ENCODE measurements at regions not wholly inside any gene's neighbourhood (a gene's known extent, or its start where the extent isn't known, plus 50 kb on each side); places are given as distances from the start of the nearest gene placed in this dataset.

- DNase-seq (ENCODE audit: low read depth), result no peak
- no peak for TF ChIP-seq CTCF (IDR thresholded peaks at IDR 0.05; ENCODE audit: insufficient read depth, low read depth, low read length, missing control alignments)
- no peak overlapping the region for H3K4me3 ChIP-seq (ENCODE audit: low read length)
These were observed 835.7 kb downstream of the DCDC2C start for GRCh38 chr2:4539121-4539520.

- no peak overlapping the region for H3K4me3 ChIP-seq (ENCODE audit: low read length)
- TF ChIP-seq CTCF (IDR thresholded peaks at IDR 0.05; ENCODE audit: insufficient read depth, low read depth, low read length, missing control alignments), result no peak
- no peak for DNase-seq (ENCODE audit: low read depth)
These were observed 846.4 kb downstream of the DCDC2C start for GRCh38 chr2:4549666-4550210.

- no peak for TF ChIP-seq CTCF (IDR thresholded peaks at IDR 0.05; ENCODE audit: insufficient read depth, low read depth, low read length, missing control alignments)
- H3K4me3 ChIP-seq (ENCODE audit: low read length), result no peak overlapping the region
- DNase-seq (ENCODE audit: low read depth), result no peak
These were observed 848.5 kb downstream of the DCDC2C start for GRCh38 chr2:4551691-4552474.

DNA sequence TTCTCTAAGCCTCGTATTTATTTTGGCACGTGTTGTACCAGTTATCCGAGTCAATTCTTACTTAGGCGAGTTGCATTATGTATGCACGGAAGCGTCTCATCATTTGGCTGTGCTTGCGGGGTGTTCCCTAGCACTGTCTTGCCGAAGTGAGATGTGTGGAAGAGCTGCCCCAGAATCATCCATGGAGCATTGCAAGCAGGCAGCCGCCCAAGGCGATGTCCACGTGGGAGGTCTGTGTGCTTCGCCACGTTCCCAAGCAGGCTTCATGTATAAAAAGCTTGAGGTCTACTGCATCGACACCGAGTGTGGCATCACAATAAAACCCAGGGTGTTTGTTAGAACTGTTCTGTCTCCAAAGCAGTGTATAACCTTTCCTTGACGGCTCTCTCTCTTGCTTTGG is 849.9 kb downstream of the DCDC2C start:
- no peak for DNase-seq (ENCODE audit: low read depth)
- no peak overlapping the region for H3K4me3 ChIP-seq (ENCODE audit: low read length)
- TF ChIP-seq CTCF (IDR thresholded peaks at IDR 0.05; ENCODE audit: insufficient read depth, low read depth, low read length, missing control alignments), result no peak

DNA sequence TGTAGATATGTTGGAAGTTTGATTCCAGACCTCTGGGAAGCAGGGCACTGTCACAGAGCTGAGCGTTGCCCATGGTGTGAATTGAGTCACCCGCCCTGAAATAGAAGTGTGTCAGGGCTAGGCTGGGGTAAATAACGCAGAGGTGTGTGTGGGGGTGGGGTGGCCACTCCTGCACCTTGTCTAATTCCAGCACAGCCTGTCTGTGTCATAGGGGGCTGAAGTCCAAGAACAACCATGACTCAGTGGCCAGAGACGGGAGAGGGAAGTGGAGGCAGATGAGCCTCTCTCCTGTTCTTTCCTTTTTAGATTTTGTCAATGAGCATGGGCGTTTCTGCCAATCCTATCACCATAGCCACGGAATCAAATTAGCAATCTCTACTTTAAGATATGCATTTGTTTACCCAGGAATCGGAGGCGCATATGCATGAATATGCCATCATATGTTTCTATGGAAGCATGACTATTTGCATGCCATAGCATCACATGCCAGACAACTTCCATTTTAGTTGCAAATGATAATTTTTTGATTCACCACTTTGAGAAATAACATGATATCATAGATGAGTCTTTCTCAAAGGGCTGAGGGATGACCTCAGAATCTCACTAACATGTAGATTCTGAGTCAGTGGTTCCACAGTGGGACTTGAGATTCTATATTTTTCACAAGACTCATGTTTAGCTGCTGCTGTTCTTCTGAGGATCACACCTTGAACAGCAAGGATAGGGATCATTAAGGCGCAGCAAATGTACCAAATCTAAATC is 852.9 kb downstream of the DCDC2C start:
- TF ChIP-seq CTCF (IDR thresholded peaks at IDR 0.05; ENCODE audit: insufficient read depth, low read depth, low read length, missing control alignments), result no peak
- no peak overlapping the region for H3K4me3 ChIP-seq (ENCODE audit: low read length)
- no peak for DNase-seq (ENCODE audit: low read depth)

GRCh38 chr2:4561196-4561595 is 857.8 kb downstream of the DCDC2C start:
- no peak for DNase-seq (ENCODE audit: low read depth)
- H3K4me3 ChIP-seq (ENCODE audit: low read length), result no peak overlapping the region
- no peak for TF ChIP-seq CTCF (IDR thresholded peaks at IDR 0.05; ENCODE audit: insufficient read depth, low read depth, low read length, missing control alignments)

Data from epithelial cell of esophagus (primary cell).